Activated CD8-positive, alpha-beta memory T cell treated with anti-CD3 and anti-CD28 coated beads, Interleukin-2, amount 50 U/mL, for 48 hours (primary cell): ENCODE measurements at regions not wholly inside any gene's neighbourhood (a gene's known extent, or its start where the extent isn't known, plus 50 kb on each side); places are given as distances from the start of the nearest gene placed in this dataset.

Experiments
- DNase-seq: peaks from one replicate; pipeline ENCODE4 v3.0.0-alpha.2; 2020

- no peak for DNase-seq
Measured at GRCh38 chr10:85515316-85515715, 851.3 kb downstream of the GRID1 start.

- DNase-seq: no peak
Measured at GRCh38 chr10:85524001-85524666, 842.5 kb downstream of the GRID1 start.

GRCh38 chr10:85527616-85528317 lies 838.8 kb downstream of the GRID1 start:
- DNase-seq: no peak

- DNase-seq: no peak
Measured at GRCh38 chr10:85528318-85528652, 838.3 kb downstream of the GRID1 start.

GRCh38 chr10:85531706-85532105 lies 834.9 kb downstream of the GRID1 start:
- no peak for DNase-seq

- DNase-seq: no peak
Measured at GRCh38 chr10:85532773-85533172, 833.8 kb downstream of the GRID1 start.

GRCh38 chr10:85535926-85536325 lies 830.7 kb downstream of the GRID1 start:
- DNase-seq: no peak

GRCh38 chr10:85537561-85537960 lies 829.0 kb downstream of the GRID1 start:
- DNase-seq: no peak

GRCh38 chr10:85538601-85539000 lies 828.0 kb downstream of the GRID1 start:
- no peak for DNase-seq

- DNase-seq: no peak
Measured at GRCh38 chr10:85542152-85542551, 824.4 kb downstream of the GRID1 start.

GRCh38 chr10:85542936-85543730 lies 823.5 kb downstream of the GRID1 start:
- no peak for DNase-seq

GRCh38 chr10:85544956-85545355 lies 821.6 kb downstream of the GRID1 start:
- DNase-seq: no peak

GRCh38 chr10:85545874-85546273 lies 820.7 kb downstream of the GRID1 start:
- no peak for DNase-seq

- DNase-seq: no peak
Measured at GRCh38 chr10:85547460-85548023, 819.1 kb downstream of the GRID1 start.

- no peak for DNase-seq
Measured at GRCh38 chr10:85548034-85548433, 818.6 kb downstream of the GRID1 start.
